Neural cell (in vitro differentiated cells): ENCODE measurements at regions not wholly inside any gene's neighbourhood (a gene's known extent, or its start where the extent isn't known, plus 50 kb on each side); places are given as distances from the start of the nearest gene placed in this dataset.

ENCODE experiments used
- H2AFZ ChIP-seq: fragments of 200-600, 300-800 bp; sonication (generic), shearing (Covaris generic); 2 replicates; pipeline ENCODE4 v1.6.0; 2014; ENCODE audit warnings: low read depth, mild to moderate bottlenecking, antibody characterized with exemption, low read length, moderate library complexity
- H3F3A ChIP-seq: fragments of 200-600 bp; shearing (Covaris generic); 2 replicates; pipeline ENCODE4 v1.6.1; 2016; ENCODE audit warnings: mild to moderate bottlenecking, moderate library complexity, mixed read lengths, antibody characterized with exemption, low read length; ENCODE audit not compliant: insufficient read depth, poor library complexity, severe bottlenecking
- H3K27ac ChIP-seq: fragments of 200-600, 300-800 bp; sonication (generic), shearing (Covaris generic); 2 replicates; pipeline ENCODE4 v1.5.1; 2014; ENCODE audit warnings: mild to moderate bottlenecking, low read length, moderate library complexity
- H3K27me3 ChIP-seq: fragments of 300-800, 200-600 bp; sonication (generic), shearing (Covaris generic); 2 replicates; pipeline ENCODE4 v1.6.0; 2014; ENCODE audit warnings: mild to moderate bottlenecking, low read depth, low read length, moderate library complexity; ENCODE audit not compliant: insufficient read depth
- H3K36me3 ChIP-seq: fragments of 300-800, 200-600 bp; sonication (generic), shearing (Covaris generic); 2 replicates; pipeline ENCODE4 v1.5.1; 2014; ENCODE audit warnings: mild to moderate bottlenecking, antibody characterized with exemption, low read length, moderate library complexity; ENCODE audit not compliant: insufficient read depth
- H3K4me2 ChIP-seq: fragments of 300-800, 200-600 bp; sonication (generic), shearing (Covaris generic); 2 replicates; pipeline ENCODE4 v1.6.0; 2014; ENCODE audit warnings: mild to moderate bottlenecking, low read length
- H3K4me3 ChIP-seq: fragments of 300-800, 200-600 bp; sonication (generic), shearing (Covaris generic); 2 replicates; pipeline ENCODE4 v1.5.1; 2014; ENCODE audit warnings: mild to moderate bottlenecking, low read length, moderate library complexity
- H3K79me2 ChIP-seq: fragments of 200-600 bp; shearing (Covaris generic); replicated peaks from 2 replicates; pipeline ENCODE4 v1.6.0; 2014; ENCODE audit warnings: mild to moderate bottlenecking, low read length, moderate library complexity; ENCODE audit not compliant: insufficient read depth
- H3K9ac ChIP-seq: fragments of 300-800, 200-600 bp; sonication (generic), shearing (Covaris generic); 2 replicates; pipeline ENCODE4 v1.6.1; 2016; ENCODE audit warnings: mild to moderate bottlenecking, low read length, mixed read lengths
- H3K9me2 ChIP-seq: fragments of 200-600 bp; shearing (Covaris generic); 2 replicates; pipeline ENCODE4 v1.6.1; 2016; ENCODE audit warnings: mild to moderate bottlenecking, low read length, mixed read lengths; ENCODE audit not compliant: insufficient read depth
- H3K9me3 ChIP-seq: fragments of 200-600, 300-800 bp; sonication (generic), shearing (Covaris generic); 2 replicates; pipeline ENCODE4 v1.6.1; 2016; ENCODE audit warnings: mild to moderate bottlenecking, mixed run types, low read length, moderate library complexity, mixed read lengths
- H4K20me1 ChIP-seq: fragments of 200-600 bp; shearing (Covaris generic); 2 replicates; pipeline ENCODE4 v1.6.1; 2016; ENCODE audit warnings: mild to moderate bottlenecking, mixed run types; ENCODE audit not compliant: insufficient read depth
- EP300 ChIP-seq: fragments of 450-650 bp; conservative IDR thresholded peaks from 2 replicates; pipeline ENCODE4 v1.6.1; 2014; ENCODE audit warnings: antibody characterized with exemption, mild to moderate bottlenecking, moderate library complexity; ENCODE audit not compliant: poor library complexity, severe bottlenecking
- EZH2 ChIP-seq: fragments of 200-600, 300-800 bp; shearing (Covaris generic), sonication (generic); IDR thresholded peaks from 2 replicates; pipeline ENCODE4 v1.6.1; 2014; ENCODE audit warnings: antibody characterized with exemption, low read length, borderline replicate concordance, mild to moderate bottlenecking; ENCODE audit not compliant: insufficient read depth, poor library complexity, severe bottlenecking
- MXI1 ChIP-seq: fragments of 450-650 bp; conservative IDR thresholded peaks from 2 replicates; pipeline ENCODE4 v1.6.1; 2014; ENCODE audit warnings: antibody characterized with exemption, mild to moderate bottlenecking; ENCODE audit not compliant: poor library complexity, severe bottlenecking
- POLR2AphosphoS5 ChIP-seq: IDR thresholded peaks from 2 replicates; pipeline ENCODE4 v1.6.1; 2012
- RAD21 ChIP-seq: fragments of 450-650 bp; conservative IDR thresholded peaks from 2 replicates; pipeline ENCODE4 v1.6.1; 2014; ENCODE audit warnings: antibody characterized with exemption, mild to moderate bottlenecking, moderate library complexity
- SMC3 ChIP-seq: fragments of 450-650 bp; conservative IDR thresholded peaks from 2 replicates; pipeline ENCODE4 v1.6.1; 2014; ENCODE audit warnings: antibody characterized with exemption, mild to moderate bottlenecking, moderate library complexity; ENCODE audit not compliant: poor library complexity
- TAF1 ChIP-seq: IDR thresholded peaks from 2 replicates; pipeline ENCODE4 v1.6.1; 2012; ENCODE audit warnings: low read depth
- TF ChIP-seq, protein P1 (sequence below): fragments of 450-650 bp; IDR thresholded peaks from 2 replicates; pipeline ENCODE4 v1.5.1; 2014; ENCODE audit warnings: antibody characterized with exemption, mild to moderate bottlenecking, moderate library complexity; ENCODE audit not compliant: poor library complexity, severe bottlenecking
- TF ChIP-seq, protein P2 (sequence below): IDR thresholded peaks from 2 replicates; pipeline ENCODE4 v1.6.1; 2012; ENCODE audit warnings: borderline replicate concordance

DNA sequence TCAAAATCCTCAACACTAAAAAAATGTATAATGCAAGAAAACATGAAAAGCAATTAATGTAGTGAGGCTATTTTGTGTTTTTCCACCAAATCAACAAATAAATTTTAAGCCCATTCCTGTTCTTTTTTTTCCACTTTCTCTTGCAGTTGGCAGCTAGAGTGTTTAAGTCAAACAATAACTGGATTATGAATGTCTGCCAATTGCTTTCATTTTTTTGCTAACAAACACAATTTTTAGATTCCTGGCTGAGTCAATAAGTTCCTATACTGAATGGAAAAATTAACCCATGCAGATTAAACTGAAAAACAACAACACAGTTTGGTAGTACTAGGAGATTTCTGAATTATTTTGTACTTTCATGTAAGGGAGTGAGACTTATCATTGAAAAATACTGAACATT lies 232.4 kb downstream of the SLITRK5 start:
- no peaks in the 10 kb centered on the region for H3K79me2 ChIP-seq
- TF ChIP-seq EZH2, result no peak
- TF ChIP-seq, protein P1, sequence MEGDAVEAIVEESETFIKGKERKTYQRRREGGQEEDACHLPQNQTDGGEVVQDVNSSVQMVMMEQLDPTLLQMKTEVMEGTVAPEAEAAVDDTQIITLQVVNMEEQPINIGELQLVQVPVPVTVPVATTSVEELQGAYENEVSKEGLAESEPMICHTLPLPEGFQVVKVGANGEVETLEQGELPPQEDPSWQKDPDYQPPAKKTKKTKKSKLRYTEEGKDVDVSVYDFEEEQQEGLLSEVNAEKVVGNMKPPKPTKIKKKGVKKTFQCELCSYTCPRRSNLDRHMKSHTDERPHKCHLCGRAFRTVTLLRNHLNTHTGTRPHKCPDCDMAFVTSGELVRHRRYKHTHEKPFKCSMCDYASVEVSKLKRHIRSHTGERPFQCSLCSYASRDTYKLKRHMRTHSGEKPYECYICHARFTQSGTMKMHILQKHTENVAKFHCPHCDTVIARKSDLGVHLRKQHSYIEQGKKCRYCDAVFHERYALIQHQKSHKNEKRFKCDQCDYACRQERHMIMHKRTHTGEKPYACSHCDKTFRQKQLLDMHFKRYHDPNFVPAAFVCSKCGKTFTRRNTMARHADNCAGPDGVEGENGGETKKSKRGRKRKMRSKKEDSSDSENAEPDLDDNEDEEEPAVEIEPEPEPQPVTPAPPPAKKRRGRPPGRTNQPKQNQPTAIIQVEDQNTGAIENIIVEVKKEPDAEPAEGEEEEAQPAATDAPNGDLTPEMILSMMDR, result no peak
- no peak for TF ChIP-seq MXI1
- TF ChIP-seq POLR2AphosphoS5, result no peak
- TF ChIP-seq, protein P2, sequence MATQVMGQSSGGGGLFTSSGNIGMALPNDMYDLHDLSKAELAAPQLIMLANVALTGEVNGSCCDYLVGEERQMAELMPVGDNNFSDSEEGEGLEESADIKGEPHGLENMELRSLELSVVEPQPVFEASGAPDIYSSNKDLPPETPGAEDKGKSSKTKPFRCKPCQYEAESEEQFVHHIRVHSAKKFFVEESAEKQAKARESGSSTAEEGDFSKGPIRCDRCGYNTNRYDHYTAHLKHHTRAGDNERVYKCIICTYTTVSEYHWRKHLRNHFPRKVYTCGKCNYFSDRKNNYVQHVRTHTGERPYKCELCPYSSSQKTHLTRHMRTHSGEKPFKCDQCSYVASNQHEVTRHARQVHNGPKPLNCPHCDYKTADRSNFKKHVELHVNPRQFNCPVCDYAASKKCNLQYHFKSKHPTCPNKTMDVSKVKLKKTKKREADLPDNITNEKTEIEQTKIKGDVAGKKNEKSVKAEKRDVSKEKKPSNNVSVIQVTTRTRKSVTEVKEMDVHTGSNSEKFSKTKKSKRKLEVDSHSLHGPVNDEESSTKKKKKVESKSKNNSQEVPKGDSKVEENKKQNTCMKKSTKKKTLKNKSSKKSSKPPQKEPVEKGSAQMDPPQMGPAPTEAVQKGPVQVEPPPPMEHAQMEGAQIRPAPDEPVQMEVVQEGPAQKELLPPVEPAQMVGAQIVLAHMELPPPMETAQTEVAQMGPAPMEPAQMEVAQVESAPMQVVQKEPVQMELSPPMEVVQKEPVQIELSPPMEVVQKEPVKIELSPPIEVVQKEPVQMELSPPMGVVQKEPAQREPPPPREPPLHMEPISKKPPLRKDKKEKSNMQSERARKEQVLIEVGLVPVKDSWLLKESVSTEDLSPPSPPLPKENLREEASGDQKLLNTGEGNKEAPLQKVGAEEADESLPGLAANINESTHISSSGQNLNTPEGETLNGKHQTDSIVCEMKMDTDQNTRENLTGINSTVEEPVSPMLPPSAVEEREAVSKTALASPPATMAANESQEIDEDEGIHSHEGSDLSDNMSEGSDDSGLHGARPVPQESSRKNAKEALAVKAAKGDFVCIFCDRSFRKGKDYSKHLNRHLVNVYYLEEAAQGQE, result no peak
- no peak for TF ChIP-seq TAF1
- TF ChIP-seq RAD21, result no peak
- no peak for TF ChIP-seq SMC3
- no peak for TF ChIP-seq EP300
- H3F3A ChIP-seq, result no peaks in the 10 kb centered on the region
- no peak overlapping the region for H3K4me3 ChIP-seq
- no peaks in the 10 kb centered on the region for H4K20me1 ChIP-seq
- H3K9me2 ChIP-seq, result no peaks in the 10 kb centered on the region
- no peaks in the 10 kb centered on the region for H3K27me3 ChIP-seq
- H3K36me3 ChIP-seq, result no peaks in the 10 kb centered on the region
- H3K9ac ChIP-seq, result no peak overlapping the region
- H3K4me2 ChIP-seq, result no peak overlapping the region
- no peak overlapping the region for H3K27ac ChIP-seq
- H3K9me3 ChIP-seq, result no peaks in the 10 kb centered on the region
- no peak overlapping the region for H2AFZ ChIP-seq

DNA sequence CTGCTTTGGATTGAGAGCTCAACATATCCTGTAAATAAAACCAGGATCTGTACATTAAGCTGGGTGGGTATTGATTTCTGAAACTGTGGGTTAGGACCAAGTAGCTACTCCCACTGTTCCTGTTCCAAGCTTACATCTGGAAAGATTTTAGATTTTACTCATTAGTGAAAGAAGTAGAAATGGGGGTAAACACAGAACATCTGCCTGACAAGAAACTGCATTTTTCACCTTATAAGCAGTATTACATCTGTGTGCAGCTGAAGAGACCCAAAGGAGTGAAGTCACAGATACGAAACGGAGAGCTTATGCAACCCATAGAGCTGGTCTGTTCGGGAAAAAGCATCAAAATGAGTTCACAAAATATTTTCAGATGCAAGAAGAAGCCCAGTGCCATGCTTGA lies 235.2 kb downstream of the SLITRK5 start:
- Histone ChIP-seq H3K36me3 (no peaks in the 10 kb centered on the region), H3K9ac (no peak overlapping the region), H4K20me1 (no peaks in the 10 kb centered on the region), H3K9me3 (no peaks in the 10 kb centered on the region), H3K27me3 (no peaks in the 10 kb centered on the region), H3K4me3 (no peak overlapping the region), H3K79me2 (no peaks in the 10 kb centered on the region), H3F3A (no peaks in the 10 kb centered on the region), H3K27ac (no peak overlapping the region), H3K4me2 (no peak overlapping the region), H3K9me2 (no peaks in the 10 kb centered on the region), H2AFZ (no peak overlapping the region)
- no peak for TF ChIP-seq POLR2AphosphoS5
- TF ChIP-seq, protein P1, result no peak
- no peak for TF ChIP-seq MXI1
- TF ChIP-seq SMC3, result no peak
- no peak for TF ChIP-seq TAF1
- TF ChIP-seq EP300, result no peak
- TF ChIP-seq RAD21, result no peak
- no peak for TF ChIP-seq EZH2
- TF ChIP-seq, protein P2, result no peak
